RWPE1 (cell line): ENCODE measurements at regions not wholly inside any gene's neighbourhood (a gene's known extent, or its start where the extent isn't known, plus 50 kb on each side); places are given as distances from the start of the nearest gene placed in this dataset.

Experiments
- CTCF ChIA-PET: fragments of 350-600 bp; sonication (Branson Sonifier 250); formaldehyde crosslinking; extraction: SDS; loops from one replicate; lab custom pipeline; 2021; lab: Yijun Ruan, JAX
- POLR2A ChIA-PET: fragments of 400-600 bp; formaldehyde crosslinking; extraction: SDS; loops from one replicate; lab custom pipeline; 2020; ENCODE audit warnings: antibody characterized with exemption; ENCODE audit not compliant: low non-redundant PET; lab: Yijun Ruan, JAX
- DNase-seq: peaks from one replicate; pipeline ENCODE4 v3.0.0; 2012; ENCODE audit warnings: low spot score
- H3K27ac ChIP-seq: fragments of 450-650 bp; 2 replicates; pipeline ENCODE4 v1.5.1; 2017
- CTCF ChIP-seq: fragments of 450-650 bp; conservative IDR thresholded peaks from 2 replicates; pipeline ENCODE4 v1.5.1; 2017; ENCODE audit warnings: low read depth, mild to moderate bottlenecking

- TF ChIP-seq CTCF = no peak
- ChIA-PET POLR2A (no interaction called here), CTCF (interaction anchor here (0.5 to 1.1 kb wide), 3 partner anchors 9 to 218 kb away, joined by 3 to 4 read pairs (median 3); no protein-coding TSS in a partner anchor)
- DNase-seq = no peak
- H3K27ac ChIP-seq = no peak overlapping the region
Observed at GRCh38 chr17:6912110-6913051, 80.9 kb upstream of the TEKT1 start.

- peak; percentile 70 for DNase-seq
- TF ChIP-seq CTCF = peak; percentile 83
- H3K27ac ChIP-seq = no peak overlapping the region
- POLR2A ChIA-PET = no interaction called here
- CTCF ChIA-PET = interaction anchor here (0.6 to 3.2 kb wide), 18 partner anchors 9 to 792 kb away, joined by 3 to 49 read pairs (median 4); partner anchors contain the start of genes ALOX12 and RNASEK
Observed at GRCh38 chr17:6913608-6914443, 82.0 kb upstream of the ALOX12 start.

- CTCF ChIA-PET = interaction anchor here (0.6 to 3.2 kb wide), 15 partner anchors 21 to 793 kb away, joined by 3 to 49 read pairs (median 4); partner anchors contain the start of genes ALOX12 and RNASEK
- TF ChIP-seq CTCF = no peak
- DNase-seq = no peak
- H3K27ac ChIP-seq = no peak overlapping the region
- POLR2A ChIA-PET = no interaction called here
Observed at GRCh38 chr17:6914711-6915110, 81.1 kb upstream of the ALOX12 start.

- POLR2A ChIA-PET = no interaction called here
- TF ChIP-seq CTCF = no peak
- CTCF ChIA-PET = interaction anchor here (0.6 to 3.2 kb wide), 4 partner anchors 72 to 238 kb away, joined by 3 to 49 read pairs (median 4); no protein-coding TSS in a partner anchor
- H3K27ac ChIP-seq = no peak overlapping the region
- no peak for DNase-seq
Observed at GRCh38 chr17:6915620-6916019, 80.2 kb upstream of the ALOX12 start.

GRCh38 chr17:6919158-6919557 is 76.7 kb upstream of the ALOX12 start:
- ChIA-PET POLR2A (no interaction called here), CTCF (no interaction called here)
- DNase-seq = no peak
- TF ChIP-seq CTCF = no peak
- no peak overlapping the region for H3K27ac ChIP-seq

GRCh38 chr17:6923385-6923784 is 72.5 kb upstream of the ALOX12 start:
- no peak for TF ChIP-seq CTCF
- H3K27ac ChIP-seq = no peak overlapping the region
- CTCF ChIA-PET = interaction anchor here (0.5 kb wide), 1 partner anchor 50 kb away, joined by 3 read pairs; no protein-coding TSS in a partner anchor
- POLR2A ChIA-PET = no interaction called here
- DNase-seq = no peak
